Spleen (tissue), 7 donors: ENCODE measurements at regions not wholly inside any gene's neighbourhood (a gene's known extent, or its start where the extent isn't known, plus 50 kb on each side); places are given as distances from the start of the nearest gene placed in this dataset.
"Not testable (repeated sequence)": the region's sequence is repeated elsewhere in the genome, so short reads cannot be mapped to it uniquely, and the experiment has no call there.

Source experiments
- POLR2A ChIP-seq, 3 donors: fragments of 450-650 bp; IDR thresholded peaks; one replicate each; pipeline ENCODE4 v1.5.1; 2017; ENCODE audit warnings: antibody characterized with exemption in 3 of 3, mild to moderate bottlenecking in 1 of 3
- POLR2AphosphoS5 ChIP-seq, 3 donors: sonication (generic); formaldehyde crosslinking; IDR thresholded peaks; one replicate each; pipeline ENCODE4 v1.5.1; 2017; ENCODE audit warnings: antibody characterized with exemption in 3 of 3
- TF ChIP-seq, protein P1 (sequence below), 11 experiments: fragments of 200-600 bp in 7 of 11; fragments of 450-650 bp in 4 of 11; sonication (generic) in 4 of 11; IDR thresholded peaks in 8 of 11; conservative IDR thresholded peaks in 3 of 11; 1 replicate in 7 of 11; 2 replicates in 4 of 11; pipeline versions ENCODE4 v1.4.0 to v1.8.0; 2016 to 2021; ENCODE audit warnings: antibody characterized with exemption in 11 of 11, inconsistent platforms in 4 of 11, mild to moderate bottlenecking in 1 of 11
- donor health status: DM: no; HTN: no; CAD: no; lungs with moderate emphysema.
- donor health status: DM: no; HTN: no; CAD: no.
- donor health status: DM: no; HTN: no; CAD: no.

DNA sequence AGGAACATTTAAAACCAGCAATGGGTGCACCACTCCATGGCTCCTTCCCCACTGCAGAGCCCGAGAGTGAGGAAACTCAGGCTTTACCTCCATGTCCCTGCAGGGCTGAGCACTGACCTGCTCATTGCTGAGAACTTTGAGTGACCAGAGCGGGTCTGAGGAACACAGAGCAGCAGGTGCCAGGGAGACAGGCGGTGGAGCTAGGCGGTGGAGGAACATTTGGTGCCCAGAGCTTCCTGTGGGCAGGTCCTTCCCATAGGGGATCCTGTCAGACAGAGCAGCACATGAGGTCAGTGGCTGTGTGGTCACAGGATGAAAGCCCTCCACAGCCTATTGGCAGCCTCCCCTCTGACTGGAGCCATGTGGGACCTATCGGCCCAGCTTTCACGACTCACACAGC, 538.5 kb downstream of the RPIA start:
- TF ChIP-seq, protein P1, sequence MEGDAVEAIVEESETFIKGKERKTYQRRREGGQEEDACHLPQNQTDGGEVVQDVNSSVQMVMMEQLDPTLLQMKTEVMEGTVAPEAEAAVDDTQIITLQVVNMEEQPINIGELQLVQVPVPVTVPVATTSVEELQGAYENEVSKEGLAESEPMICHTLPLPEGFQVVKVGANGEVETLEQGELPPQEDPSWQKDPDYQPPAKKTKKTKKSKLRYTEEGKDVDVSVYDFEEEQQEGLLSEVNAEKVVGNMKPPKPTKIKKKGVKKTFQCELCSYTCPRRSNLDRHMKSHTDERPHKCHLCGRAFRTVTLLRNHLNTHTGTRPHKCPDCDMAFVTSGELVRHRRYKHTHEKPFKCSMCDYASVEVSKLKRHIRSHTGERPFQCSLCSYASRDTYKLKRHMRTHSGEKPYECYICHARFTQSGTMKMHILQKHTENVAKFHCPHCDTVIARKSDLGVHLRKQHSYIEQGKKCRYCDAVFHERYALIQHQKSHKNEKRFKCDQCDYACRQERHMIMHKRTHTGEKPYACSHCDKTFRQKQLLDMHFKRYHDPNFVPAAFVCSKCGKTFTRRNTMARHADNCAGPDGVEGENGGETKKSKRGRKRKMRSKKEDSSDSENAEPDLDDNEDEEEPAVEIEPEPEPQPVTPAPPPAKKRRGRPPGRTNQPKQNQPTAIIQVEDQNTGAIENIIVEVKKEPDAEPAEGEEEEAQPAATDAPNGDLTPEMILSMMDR (IDR thresholded peaks at IDR 0.05 in 8 of 11, conservative IDR thresholded peaks at IDR 0.05 in 3 of 11) = not testable (repeated sequence)
- TF ChIP-seq POLR2A, POLR2AphosphoS5 (IDR thresholded peaks at IDR 0.05): not testable (repeated sequence)
